Activated CD8-positive, alpha-beta T cell treated with anti-CD3 and anti-CD28 coated beads for 36 hours (primary cell): ENCODE measurements at regions not wholly inside any gene's neighbourhood (a gene's known extent, or its start where the extent isn't known, plus 50 kb on each side); places are given as distances from the start of the nearest gene placed in this dataset.

ENCODE experiments used
- ATAC-seq: fragments of 200-7000 bp; cut with Tn5 transposase; one replicate; pipeline ENCODE4 v1.10.0; 2021; ENCODE audit warnings: mild to moderate bottlenecking, moderate library complexity
- CTCF ChIA-PET: fragments of 350-600 bp; sonication (Branson Sonifier 250); formaldehyde crosslinking; loops from one replicate; lab custom pipeline; 2021; ENCODE audit warnings: antibody characterized with exemption; lab: Charles Lee
- POLR2A ChIA-PET: fragments of 350-600 bp; sonication (Branson Sonifier 250); formaldehyde crosslinking; loops from one replicate; lab custom pipeline; 2021; ENCODE audit warnings: antibody characterized with exemption; lab: Charles Lee
- DNase-seq: peaks from one replicate; pipeline ENCODE4 v3.0.0-alpha.2; 2020
- H3K27ac Mint-ChIP-seq: one replicate; pipeline ENCODE4 v1.8.0; 2021; ENCODE audit warnings: mild to moderate bottlenecking, mixed read lengths
- H3K27me3 Mint-ChIP-seq: one replicate; pipeline ENCODE4 v1.8.0; 2021; ENCODE audit warnings: mixed read lengths
- H3K36me3 Mint-ChIP-seq: one replicate; pipeline ENCODE4 v1.8.0; 2021; ENCODE audit warnings: low read depth, mixed read lengths
- H3K4me1 Mint-ChIP-seq: one replicate; pipeline ENCODE4 v1.8.0; 2021; ENCODE audit warnings: low read depth, mixed read lengths
- H3K4me3 Mint-ChIP-seq: one replicate; pipeline ENCODE4 v1.8.0; 2021; ENCODE audit warnings: mild to moderate bottlenecking, moderate library complexity, mixed read lengths
- H3K9me3 Mint-ChIP-seq: one replicate; pipeline ENCODE4 v1.8.0; 2021; ENCODE audit warnings: mixed read lengths
- intact Hi-C: fragments of 100-400 bp; cut with micrococcal nuclease; formaldehyde crosslinking; loops from one replicate; pipeline ENCODE4 v1.10.0; 2022
- TF ChIP-seq, protein P1 (sequence below): fragments of 200-600 bp; IDR thresholded peaks from one replicate; pipeline ENCODE4 v1.8.0; 2022; ENCODE audit warnings: antibody characterized with exemption, mild to moderate bottlenecking

DNA sequence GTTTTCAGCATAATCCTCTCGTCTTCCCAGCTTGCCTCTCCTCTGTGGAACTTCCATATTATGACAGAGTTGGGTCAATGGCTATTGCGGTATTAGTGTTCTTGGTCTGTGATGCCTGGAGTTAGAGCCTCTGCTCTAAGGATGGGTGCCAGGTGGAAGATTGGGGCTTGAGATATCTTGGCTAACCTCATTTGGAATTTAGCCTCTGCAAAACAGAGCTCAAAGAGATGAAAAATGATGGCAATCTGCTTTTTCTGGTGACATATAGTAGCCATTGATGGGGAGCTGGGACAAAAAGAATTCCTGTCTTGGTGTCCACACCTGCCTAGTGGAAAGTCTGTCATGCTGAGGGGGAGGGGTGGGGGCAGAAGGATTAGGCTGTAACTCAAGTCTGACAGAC, 152.1 kb downstream of the RPL10L start:
- ChIA-PET POLR2A (no interaction called here), CTCF (no interaction called here)

DNA sequence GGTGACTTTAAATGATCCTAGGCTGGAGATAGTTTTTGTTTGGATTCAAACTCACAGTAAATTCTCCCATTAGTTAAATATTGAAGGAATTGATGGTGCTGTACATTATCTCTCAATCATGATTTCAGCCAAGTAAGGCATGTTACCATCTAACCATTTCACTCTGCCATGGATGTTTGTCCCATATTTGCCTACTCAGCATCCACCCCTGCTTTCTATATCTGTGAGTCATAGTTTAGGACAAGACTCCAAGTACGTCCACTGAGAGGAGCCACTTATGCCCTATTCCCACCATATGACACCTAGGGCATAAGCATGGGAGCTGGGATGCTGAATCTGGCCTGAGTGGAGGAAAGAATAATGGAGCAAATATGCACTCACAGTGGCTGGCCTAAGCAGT, 155.2 kb downstream of the RPL10L start:
- Mint-ChIP-seq H3K27me3 (no peaks in the 10 kb centered on the region), H3K27ac (no peak overlapping the region), H3K36me3 (no peaks in the 10 kb centered on the region), H3K9me3 (peaks cover 9% of the 10 kb centered on the region), H3K4me3 (no peak overlapping the region), H3K4me1 (no peaks in the 10 kb centered on the region)
- POLR2A ChIA-PET: no interaction called here
- CTCF ChIA-PET: no interaction called here
- DNase-seq: no peak
- no peak for ATAC-seq
- TF ChIP-seq, protein P1, sequence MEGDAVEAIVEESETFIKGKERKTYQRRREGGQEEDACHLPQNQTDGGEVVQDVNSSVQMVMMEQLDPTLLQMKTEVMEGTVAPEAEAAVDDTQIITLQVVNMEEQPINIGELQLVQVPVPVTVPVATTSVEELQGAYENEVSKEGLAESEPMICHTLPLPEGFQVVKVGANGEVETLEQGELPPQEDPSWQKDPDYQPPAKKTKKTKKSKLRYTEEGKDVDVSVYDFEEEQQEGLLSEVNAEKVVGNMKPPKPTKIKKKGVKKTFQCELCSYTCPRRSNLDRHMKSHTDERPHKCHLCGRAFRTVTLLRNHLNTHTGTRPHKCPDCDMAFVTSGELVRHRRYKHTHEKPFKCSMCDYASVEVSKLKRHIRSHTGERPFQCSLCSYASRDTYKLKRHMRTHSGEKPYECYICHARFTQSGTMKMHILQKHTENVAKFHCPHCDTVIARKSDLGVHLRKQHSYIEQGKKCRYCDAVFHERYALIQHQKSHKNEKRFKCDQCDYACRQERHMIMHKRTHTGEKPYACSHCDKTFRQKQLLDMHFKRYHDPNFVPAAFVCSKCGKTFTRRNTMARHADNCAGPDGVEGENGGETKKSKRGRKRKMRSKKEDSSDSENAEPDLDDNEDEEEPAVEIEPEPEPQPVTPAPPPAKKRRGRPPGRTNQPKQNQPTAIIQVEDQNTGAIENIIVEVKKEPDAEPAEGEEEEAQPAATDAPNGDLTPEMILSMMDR: no peak
- intact Hi-C loops: no loop called here

More for the DNA sequence above, 152.1 kb downstream of the RPL10L start:
- Mint-ChIP-seq H3K27me3 (no peaks in the 10 kb centered on the region), H3K27ac (no peak overlapping the region), H3K4me1 (no peaks in the 10 kb centered on the region), H3K9me3 (peaks cover 4% of the 10 kb centered on the region), H3K36me3 (no peaks in the 10 kb centered on the region), H3K4me3 (no peak overlapping the region)
- DNase-seq (no peak), ATAC-seq (no peak)
- intact Hi-C loops: no loop called here
- TF ChIP-seq, protein P1: no peak

- TF ChIP-seq, protein P1: peak; percentile 25
- ATAC-seq (peak; percentile 49), DNase-seq (peak; percentile 10)
- Mint-ChIP-seq H3K27ac (no peak overlapping the region), H3K4me1 (no peaks in the 10 kb centered on the region), H3K36me3 (no peaks in the 10 kb centered on the region), H3K4me3 (no peak overlapping the region), H3K9me3 (peaks cover 7% of the 10 kb centered on the region), H3K27me3 (no peaks in the 10 kb centered on the region)
- POLR2A ChIA-PET: no interaction called here
- intact Hi-C loops: no loop called here
- CTCF ChIA-PET: interaction anchor here (0.5 kb wide), 1 partner anchor 82 kb away, joined by 3 read pairs; no protein-coding TSS in a partner anchor
These were observed 161.3 kb downstream of the RPL10L start for GRCh38 chr14:46490238-46490685.

DNA sequence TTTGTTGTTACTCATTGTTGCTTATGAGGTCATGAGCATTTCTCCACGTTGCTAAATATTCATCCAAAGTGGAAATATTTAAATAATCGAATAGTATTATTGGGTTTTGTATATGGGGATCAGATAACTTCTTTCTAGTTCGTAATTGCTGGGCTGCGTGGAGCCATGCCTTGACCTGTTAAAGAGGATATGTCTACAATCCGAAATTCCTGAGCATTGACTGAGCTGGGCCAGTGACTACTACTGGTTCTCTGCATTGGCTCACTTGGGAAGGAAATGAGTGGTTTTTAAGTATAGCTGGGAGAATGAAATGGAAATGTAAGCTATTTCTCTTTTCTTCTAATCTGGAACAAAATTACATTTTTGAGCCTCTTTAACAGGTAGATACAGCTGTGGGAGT, 163.2 kb downstream of the RPL10L start:
- H3K27me3 Mint-ChIP-seq: no peaks in the 10 kb centered on the region
- POLR2A ChIA-PET: no interaction called here
- TF ChIP-seq, protein P1: no peak
- H3K4me3 Mint-ChIP-seq: no peak overlapping the region
- intact Hi-C loops: no loop called here
- CTCF ChIA-PET: no interaction called here
- no peaks in the 10 kb centered on the region for H3K36me3 Mint-ChIP-seq
- no peaks in the 10 kb centered on the region for H3K4me1 Mint-ChIP-seq
- H3K27ac Mint-ChIP-seq: no peak overlapping the region
- ATAC-seq: no peak
- peaks cover under 1% of the 10 kb centered on the region for H3K9me3 Mint-ChIP-seq
- no peak for DNase-seq

GRCh38 chr14:46487582-46488350, 163.8 kb downstream of the RPL10L start:
- DNase-seq (no peak), ATAC-seq (no peak)
- intact Hi-C loops: no loop called here
- H3K27ac Mint-ChIP-seq: no peak overlapping the region
- ChIA-PET CTCF (no interaction called here), POLR2A (no interaction called here)
- TF ChIP-seq, protein P1: no peak
- no peaks in the 10 kb centered on the region for H3K36me3 Mint-ChIP-seq
- no peaks in the 10 kb centered on the region for H3K4me1 Mint-ChIP-seq
- H3K4me3 Mint-ChIP-seq: no peak overlapping the region
- peaks cover 3% of the 10 kb centered on the region for H3K9me3 Mint-ChIP-seq
- no peaks in the 10 kb centered on the region for H3K27me3 Mint-ChIP-seq
